Duodenal mucosa (tissue), 2 donors: ENCODE measurements at regions not wholly inside any gene's neighbourhood (a gene's known extent, or its start where the extent isn't known, plus 50 kb on each side); places are given as distances from the start of the nearest gene placed in this dataset.
"Not testable (repeated sequence)": the region's sequence is repeated elsewhere in the genome, so short reads cannot be mapped to it uniquely, and the experiment has no call there.

Experiments
- H3K27ac ChIP-seq: one replicate; pipeline ENCODE4 v1.7.0; 2013; ENCODE audit warnings: low read depth, low read length
- H3K27me3 ChIP-seq, 2 donors: one replicate each; pipeline ENCODE4 v1.7.0; 2013; ENCODE audit warnings: low read length in 2 of 2, control low read depth in 1 of 2; ENCODE audit not compliant: insufficient read depth in 2 of 2, control insufficient read depth in 1 of 2
- H3K36me3 ChIP-seq, 2 donors: one replicate each; pipeline ENCODE4 v1.7.0; 2013; ENCODE audit warnings: low read length in 2 of 2, control low read depth in 1 of 2; ENCODE audit not compliant: insufficient read depth in 2 of 2, control insufficient read depth in 1 of 2
- H3K4me1 ChIP-seq, 2 donors: one replicate each; pipeline ENCODE4 v1.7.0; 2013; ENCODE audit warnings: low read length in 2 of 2, control low read depth in 1 of 2; ENCODE audit not compliant: insufficient read depth in 2 of 2, control insufficient read depth in 1 of 2
- H3K4me3 ChIP-seq, 2 donors: one replicate each; pipeline ENCODE4 v1.7.0; 2013; ENCODE audit warnings: low read length in 2 of 2, low read depth in 1 of 2
- H3K9ac ChIP-seq, 2 donors: one replicate each; pipeline ENCODE4 v1.7.0; 2013; ENCODE audit warnings: low read length in 2 of 2, low read depth in 1 of 2
- H3K9me3 ChIP-seq, 2 donors: one replicate each; pipeline ENCODE4 v1.7.0; 2013; ENCODE audit warnings: low read length in 2 of 2, control low read depth in 1 of 2; ENCODE audit not compliant: control insufficient read depth in 1 of 2

DNA sequence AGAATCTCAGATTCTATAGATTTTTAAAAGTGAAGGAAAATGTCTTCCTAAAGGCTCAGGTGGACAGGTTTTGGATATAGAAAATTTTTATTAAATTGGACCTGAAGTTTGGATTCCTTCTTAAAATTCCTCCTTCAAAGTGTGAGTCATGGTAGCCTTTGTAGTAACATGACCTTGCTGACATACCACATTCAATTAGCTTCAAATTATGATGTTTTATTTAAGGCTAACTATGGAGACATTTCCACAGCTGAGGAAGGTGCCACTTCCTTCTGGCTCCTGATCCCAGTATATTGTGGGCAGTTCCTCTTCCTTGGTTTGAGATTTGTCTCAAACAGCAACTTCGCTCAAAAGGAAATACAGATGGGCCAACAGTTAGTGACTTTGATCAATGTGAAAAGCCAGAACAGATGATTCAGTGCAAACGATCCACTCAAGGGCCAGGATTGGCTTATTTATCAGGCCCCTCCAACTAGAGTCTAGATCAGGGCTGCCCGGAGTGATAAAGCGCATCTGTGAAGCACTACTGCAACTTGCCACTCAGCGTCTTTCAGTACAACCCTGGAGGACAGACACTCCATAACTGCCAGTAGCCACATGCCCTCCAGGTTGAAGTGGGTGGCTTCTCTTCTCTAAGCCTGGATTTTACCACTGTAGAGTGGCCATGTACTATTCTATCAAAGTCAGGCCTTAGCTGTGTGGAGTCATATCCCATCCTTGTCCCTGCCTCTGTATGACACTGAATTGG lies 573.5 kb downstream of the KIF20B start:
- Histone ChIP-seq H3K4me3 (no peak overlapping the region), H3K27ac (no peak overlapping the region), H3K9ac (no peak overlapping the region), H3K9me3 (no peaks in the 10 kb centered on the region), H3K36me3 (no peaks in the 10 kb centered on the region), H3K4me1 (no peaks in the 10 kb centered on the region), H3K27me3 (no peaks in the 10 kb centered on the region)

DNA sequence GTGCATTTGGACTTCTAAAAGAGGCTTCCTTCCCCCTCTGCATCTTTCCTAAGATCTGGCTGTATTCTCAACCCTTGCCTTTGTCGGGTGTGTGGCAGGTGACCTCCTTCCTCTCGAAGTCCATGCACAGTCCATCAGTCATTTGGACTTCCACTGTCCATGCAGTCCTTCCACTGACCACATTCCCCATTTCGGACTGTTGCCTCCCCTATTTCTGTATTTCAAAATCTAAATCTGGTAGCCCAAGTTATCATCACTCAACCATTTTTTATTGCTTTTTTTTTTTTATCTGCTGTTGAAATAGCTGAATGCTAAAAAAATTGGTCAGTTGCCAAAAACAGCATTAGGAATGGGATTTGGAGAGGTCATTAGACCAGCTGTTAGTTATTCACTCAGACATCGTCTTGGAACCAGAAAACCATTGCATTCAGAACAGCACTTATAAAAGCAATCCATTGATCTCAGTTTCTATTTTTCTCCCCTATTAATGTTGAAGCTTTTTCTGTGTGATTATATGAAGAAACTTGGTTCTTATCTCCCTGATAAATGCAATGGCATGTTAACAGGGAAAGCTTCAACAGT lies 575.6 kb downstream of the KIF20B start:
- Histone ChIP-seq H3K9ac (no peak overlapping the region), H3K4me1 (no peaks in the 10 kb centered on the region), H3K4me3 (no peak overlapping the region), H3K27ac (no peak overlapping the region), H3K27me3 (no peaks in the 10 kb centered on the region), H3K9me3 (no peaks in the 10 kb centered on the region), H3K36me3 (no peaks in the 10 kb centered on the region)

DNA sequence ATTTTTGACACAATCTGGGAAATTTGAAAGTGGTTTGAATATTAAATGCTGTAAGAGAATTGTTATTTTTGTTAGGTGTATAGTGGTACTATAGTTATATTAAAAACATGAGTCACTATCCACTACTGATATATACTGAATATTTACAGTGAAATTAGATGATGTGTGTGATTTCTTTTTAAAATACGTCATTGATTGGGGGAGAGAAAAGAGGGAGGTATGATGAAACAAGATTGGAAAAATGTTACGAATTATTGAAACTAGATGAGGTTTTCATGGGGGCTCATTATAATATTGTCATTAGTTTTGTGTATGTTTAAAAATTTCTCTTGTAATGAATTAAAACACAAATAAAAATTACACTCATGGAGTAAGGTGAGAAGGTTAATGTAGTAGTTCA lies 571.4 kb downstream of the HTR7 start:
- Histone ChIP-seq H3K9ac (no peak overlapping the region), H3K4me3 (no peak overlapping the region), H3K4me1 (no peaks in the 10 kb centered on the region), H3K27me3 (no peaks in the 10 kb centered on the region), H3K36me3 (no peaks in the 10 kb centered on the region), H3K27ac (no peak overlapping the region), H3K9me3 (no peaks in the 10 kb centered on the region)

DNA sequence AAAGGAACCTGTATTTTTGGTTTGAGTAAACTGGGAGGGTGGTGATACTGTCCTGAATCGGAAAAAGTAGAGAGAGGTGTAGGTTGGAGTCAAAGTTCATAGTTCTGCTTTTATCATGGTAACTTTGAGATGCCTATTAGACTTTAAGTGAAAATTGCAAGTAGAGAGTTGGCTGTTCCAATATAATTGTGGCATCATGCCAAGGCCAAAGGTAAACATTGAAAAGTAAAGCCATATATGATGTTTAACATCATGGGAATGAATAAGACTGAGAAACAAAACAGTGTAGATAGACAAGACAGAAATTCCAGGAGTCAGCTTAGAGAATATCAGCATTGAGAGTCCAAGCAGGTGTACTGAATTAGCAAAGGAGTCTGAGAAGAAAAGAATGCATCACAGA lies 570.9 kb downstream of the HTR7 start:
- no peaks in the 10 kb centered on the region for H3K36me3 ChIP-seq
- H3K27ac ChIP-seq, result no peak overlapping the region
- H3K27me3 ChIP-seq, result no peaks in the 10 kb centered on the region
- H3K9me3 ChIP-seq, result no peaks in the 10 kb centered on the region
- H3K4me1 ChIP-seq, result no peaks in the 10 kb centered on the region
- no peak overlapping the region for H3K4me3 ChIP-seq
- H3K9ac ChIP-seq, result no peak overlapping the region

DNA sequence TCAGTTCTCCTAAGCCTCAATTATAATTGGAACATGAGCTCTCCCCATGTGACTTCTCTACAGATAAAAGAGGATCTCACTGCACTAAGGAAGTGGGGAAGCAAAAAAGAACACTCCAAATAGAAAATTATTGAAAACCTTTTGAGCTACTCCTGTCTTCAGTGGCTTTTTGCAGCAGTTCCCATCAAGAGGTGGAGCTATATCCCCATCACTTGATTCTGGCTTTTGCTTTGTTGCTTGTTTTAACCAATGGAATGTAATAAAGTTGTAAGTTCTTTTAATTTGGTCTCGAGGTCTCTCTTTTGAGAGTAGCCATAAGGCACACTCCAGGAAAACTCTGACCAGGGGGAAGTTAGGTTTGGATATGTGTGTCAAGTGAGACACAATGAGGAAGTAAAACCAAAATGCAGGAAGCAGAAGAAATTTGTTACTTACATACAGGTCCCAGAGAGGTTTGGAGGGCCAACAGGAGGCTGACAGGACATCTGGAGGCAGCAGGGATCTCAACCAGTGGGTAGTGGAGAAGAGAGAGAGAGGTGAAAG lies 569.4 kb downstream of the HTR7 start:
- no peaks in the 10 kb centered on the region for H3K36me3 ChIP-seq
- no peak overlapping the region for H3K9ac ChIP-seq
- H3K4me3 ChIP-seq, result no peak overlapping the region
- no peaks in the 10 kb centered on the region for H3K9me3 ChIP-seq
- no peaks in the 10 kb centered on the region for H3K27me3 ChIP-seq
- no peaks in the 10 kb centered on the region for H3K4me1 ChIP-seq
- no peak overlapping the region for H3K27ac ChIP-seq

DNA sequence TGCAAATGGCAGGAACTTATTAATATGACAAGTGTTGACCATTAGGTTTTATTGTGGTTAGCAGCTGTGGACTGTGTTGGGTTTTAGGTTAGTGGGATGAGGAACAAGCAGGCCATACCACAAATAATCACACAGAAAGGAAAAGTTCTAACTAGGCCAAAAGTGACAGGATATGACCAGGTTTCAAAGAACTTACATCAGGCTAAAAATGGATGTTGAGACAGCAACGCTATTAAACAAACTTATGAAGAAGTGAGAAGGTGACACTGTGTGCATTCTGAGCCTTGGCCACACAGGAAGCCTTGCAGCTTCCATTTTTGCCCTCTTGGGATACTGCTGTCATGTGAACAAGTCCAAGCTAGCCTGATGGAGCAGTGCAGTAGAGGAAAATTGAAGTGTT lies 568.8 kb downstream of the HTR7 start:
- no peaks in the 10 kb centered on the region for H3K4me1 ChIP-seq
- H3K9me3 ChIP-seq, result no peaks in the 10 kb centered on the region
- H3K36me3 ChIP-seq, result no peaks in the 10 kb centered on the region
- H3K4me3 ChIP-seq, result no peak overlapping the region
- no peak overlapping the region for H3K27ac ChIP-seq
- H3K27me3 ChIP-seq, result no peaks in the 10 kb centered on the region
- H3K9ac ChIP-seq, result no peak overlapping the region

DNA sequence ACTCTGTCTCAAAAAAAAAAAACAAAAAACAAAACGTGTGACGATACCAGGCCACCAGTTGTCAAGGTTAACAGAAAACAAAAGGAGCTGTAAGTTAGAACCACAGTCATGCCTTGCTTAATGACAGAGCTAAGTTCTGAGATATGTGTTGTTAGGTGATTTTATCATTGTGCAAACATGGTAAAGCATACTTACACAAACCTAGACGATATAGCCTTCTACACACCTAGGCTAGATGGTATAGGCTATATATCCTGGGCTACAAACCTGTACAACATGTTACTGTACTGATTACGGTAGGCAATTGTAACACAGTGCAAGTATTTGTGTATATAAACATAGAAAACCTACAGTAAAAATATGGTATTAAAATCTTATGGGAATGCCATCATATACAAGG lies 564.2 kb downstream of the HTR7 start:
- no peaks in the 10 kb centered on the region for H3K36me3 ChIP-seq
- no peak overlapping the region for H3K9ac ChIP-seq
- H3K9me3 ChIP-seq, result no peaks in the 10 kb centered on the region

DNA sequence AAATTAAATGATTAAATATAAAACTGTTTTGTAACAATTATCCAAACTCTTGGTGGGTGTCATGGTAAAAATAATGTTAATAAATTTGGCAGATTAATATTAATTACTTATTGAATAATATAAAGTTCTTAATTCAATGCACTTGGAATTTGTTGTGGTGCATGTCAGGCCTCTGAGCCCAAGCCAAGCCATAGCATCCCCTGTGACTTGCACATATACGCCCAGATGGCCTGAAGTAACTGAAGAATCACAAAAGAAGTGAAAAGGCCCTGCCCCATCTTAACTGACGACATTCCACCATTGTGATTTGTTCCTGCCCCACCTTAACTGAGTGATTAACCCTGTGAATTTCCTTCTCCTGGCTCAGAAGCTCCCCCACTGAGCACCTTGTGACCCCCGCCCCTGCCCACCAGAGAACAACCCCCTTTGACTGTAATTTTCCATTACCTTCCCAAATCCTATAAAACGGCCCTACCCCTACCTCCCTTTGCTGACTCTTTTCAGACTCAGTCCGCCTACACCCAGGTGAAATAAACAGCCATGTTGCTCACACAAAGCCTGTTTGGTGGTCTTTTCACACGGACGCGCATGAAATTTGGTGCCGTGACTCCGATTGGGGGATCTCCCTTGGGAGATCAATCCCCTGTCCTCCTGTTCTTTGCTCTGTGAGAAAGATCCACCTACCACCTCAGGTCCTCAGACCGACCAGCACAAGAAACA lies 562.9 kb downstream of the HTR7 start:
- not testable (repeated sequence) for H3K4me3 ChIP-seq, H3K4me1 ChIP-seq, H3K9me3 ChIP-seq, H3K36me3 ChIP-seq, H3K27ac ChIP-seq, H3K27me3 ChIP-seq, H3K9ac ChIP-seq

More for the DNA sequence above, 564.2 kb downstream of the HTR7 start:
- Histone ChIP-seq H3K27me3 (no peaks in the 10 kb centered on the region), H3K4me3 (no peak overlapping the region), H3K27ac (no peak overlapping the region), H3K4me1 (no peaks in the 10 kb centered on the region)

DNA sequence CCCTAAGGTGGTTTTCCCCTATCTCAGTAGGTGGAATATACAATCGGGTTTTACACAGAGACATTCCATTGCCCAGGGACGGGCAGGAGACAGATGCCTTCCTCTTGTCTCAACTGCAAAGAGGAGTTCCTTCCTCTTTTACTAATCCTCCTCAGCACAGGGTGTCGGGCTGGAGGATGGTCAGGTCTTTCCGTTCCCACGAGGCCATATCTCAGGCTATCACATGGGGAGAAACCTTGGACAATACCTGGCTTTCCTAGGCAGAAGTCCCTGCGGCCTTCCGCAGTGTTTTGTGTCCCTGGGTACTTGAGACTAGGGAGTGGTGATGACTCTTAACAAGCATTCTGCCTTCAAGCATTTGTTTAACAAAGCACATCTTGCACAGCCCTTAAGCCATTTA lies 555.8 kb downstream of the HTR7 start:
- not testable (repeated sequence) for H3K27me3 ChIP-seq, H3K27ac ChIP-seq, H3K4me3 ChIP-seq, H3K9ac ChIP-seq, H3K36me3 ChIP-seq, H3K9me3 ChIP-seq, H3K4me1 ChIP-seq

DNA sequence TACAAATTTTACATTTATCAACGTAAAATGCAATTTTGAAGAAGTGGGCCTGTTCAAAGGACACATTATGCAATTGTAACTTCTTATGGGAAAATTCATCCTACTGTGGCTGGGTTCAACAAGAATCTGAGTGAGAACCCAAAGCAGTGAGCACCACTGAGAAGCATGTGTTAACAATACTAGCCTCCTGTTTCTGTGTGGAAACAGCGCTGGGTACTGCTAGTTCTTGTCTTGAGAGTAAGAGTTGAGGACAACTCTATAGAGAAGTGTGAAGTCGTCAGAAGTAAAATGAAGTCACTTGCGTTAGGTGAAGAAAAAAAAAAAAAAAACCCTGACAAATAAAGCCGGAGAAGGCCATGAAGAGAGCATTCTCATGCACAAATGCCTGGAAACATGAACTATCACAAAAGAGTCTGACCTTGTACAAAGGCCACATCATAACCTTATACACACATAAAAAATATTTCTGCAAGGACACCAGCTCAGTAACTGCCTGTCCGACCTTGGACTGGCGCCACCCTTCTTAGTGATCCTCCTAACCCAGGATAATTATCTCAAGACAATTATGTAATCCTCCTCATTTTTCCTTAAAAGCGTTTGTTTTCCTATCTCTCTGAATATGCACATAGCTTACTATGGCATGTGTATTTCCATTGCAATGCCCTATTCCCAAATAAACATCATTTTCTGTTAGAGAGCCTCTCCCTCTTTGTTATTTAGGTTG lies 554.9 kb downstream of the HTR7 start:
- H3K9ac ChIP-seq, result no peak overlapping the region
- H3K27me3 ChIP-seq, result no peaks in the 10 kb centered on the region
- H3K4me3 ChIP-seq, result no peak overlapping the region
- H3K4me1 ChIP-seq, result no peaks in the 10 kb centered on the region
- no peak overlapping the region for H3K27ac ChIP-seq
- H3K9me3 ChIP-seq, result no peaks in the 10 kb centered on the region
- H3K36me3 ChIP-seq, result no peaks in the 10 kb centered on the region
